ENCODE measurements at regions not wholly inside any gene's neighbourhood (a gene's known extent, or its start where the extent isn't known, plus 50 kb on each side); places are given as distances from the start of the nearest gene placed in this dataset.

GRCh38 chr4:107442538-107443111 lies 277.4 kb downstream of the PAPSS1 start:
- Histone ChIP-seq H4K20me1 (replicated peaks; ENCODE audit: insufficient read depth) (no peaks in the 10 kb centered on the region), H3K4me2 (no peak overlapping the region), H3K27ac (ENCODE audit: low read depth) (no peak overlapping the region), H2AFZ (no peak overlapping the region), H3K9me2 (ENCODE audit: insufficient read depth) (peaks cover 4% of the 10 kb centered on the region; the same call in 1 of the 2 replicates), H3K36me3 (ENCODE audit: insufficient read depth) (no peaks in the 10 kb centered on the region), H3K27me3 (ENCODE audit: insufficient read depth) (no peaks in the 10 kb centered on the region), H3F3A (replicated peaks; ENCODE audit: low read depth) (no peaks in the 10 kb centered on the region), H3K79me2 (replicated peaks; ENCODE audit: insufficient read depth) (no peaks in the 10 kb centered on the region), H3K4me1 (ENCODE audit: insufficient read depth) (no peaks in the 10 kb centered on the region), H3K4me3 (no peak overlapping the region)
- ATAC-seq (no peak), DNase-seq (ENCODE audit: low spot score) (no peak)
- Mint-ChIP-seq H3K27ac (no peak overlapping the region), H3K27me3 (ENCODE audit: insufficient read depth, low read depth, poor library complexity) (no peaks in the 10 kb centered on the region), H3K36me3 (ENCODE audit: low read depth) (no peaks in the 10 kb centered on the region; the same call in 2 of the 3 replicates), H3K9me3 (no peaks in the 10 kb centered on the region), H3K4me3 (no peak overlapping the region), H3K4me1 (no peaks in the 10 kb centered on the region)
- TF ChIP-seq JUNB (IDR thresholded peaks at IDR 0.05; ENCODE audit: unreplicated experiment) (no peak), ETS1 (IDR thresholded peaks at IDR 0.05) (no peak), NANOG (IDR thresholded peaks at IDR 0.05; ENCODE audit: borderline replicate concordance) (no peak), CREB1 (CRISPR knock-in tag; IDR thresholded peaks at IDR 0.05; ENCODE audit: low read depth) (no peak), EZH2 (IDR thresholded peaks at IDR 0.05; ENCODE audit: low read depth, unreplicated experiment) (no peak), REST (IDR thresholded peaks at IDR 0.05; ENCODE audit: unreplicated experiment) (no peak), ZNF331 (CRISPR knock-in tag; IDR thresholded peaks at IDR 0.05; ENCODE audit: low read depth) (no peak), ZNF462 (CRISPR knock-in tag; IDR thresholded peaks at IDR 0.05) (no peak), EZH2phosphoT487 (IDR thresholded peaks at IDR 0.05; ENCODE audit: unreplicated experiment) (no peak), CTCF (conservative IDR thresholded peaks at IDR 0.05; ENCODE audit: low read depth in 2 of 2) (no peak), POLR2AphosphoS5 (IDR thresholded peaks at IDR 0.05; ENCODE audit: low read depth) (no peak), STAT1 (IDR thresholded peaks at IDR 0.05; ENCODE audit: unreplicated experiment) (no peak)

All from GM23338 (cell line).